ENCODE measurements at regions not wholly inside any gene's neighbourhood (a gene's known extent, or its start where the extent isn't known, plus 50 kb on each side); places are given as distances from the start of the nearest gene placed in this dataset.

DNA sequence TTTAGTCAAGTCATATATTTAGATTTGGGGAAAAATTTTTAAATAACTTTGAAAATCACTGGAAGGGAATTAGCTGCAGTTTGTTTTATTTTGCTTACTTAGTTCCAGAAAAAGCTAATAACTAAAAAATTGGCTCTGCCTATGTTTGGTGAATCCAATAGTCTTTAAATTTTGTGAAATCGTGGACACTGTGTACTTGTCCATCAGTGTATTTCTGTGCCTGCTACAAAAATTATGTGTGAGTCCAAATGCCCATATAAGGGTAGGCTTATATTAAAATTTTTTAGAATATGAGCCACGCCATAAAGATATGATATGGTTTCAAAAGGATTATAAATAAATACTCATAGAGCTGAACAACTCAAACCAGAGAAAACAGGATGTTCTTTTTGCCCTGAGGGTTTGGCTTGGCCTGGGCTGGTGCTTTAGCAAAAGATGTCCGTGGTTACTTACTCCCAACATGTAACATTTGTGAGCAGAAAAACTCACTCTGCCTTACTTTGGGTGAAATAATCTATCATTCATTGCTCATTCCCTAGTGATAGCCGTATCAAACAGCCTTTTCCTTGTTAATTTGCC is 133.2 kb upstream of the PRLR start:
- no peak for DNase-seq (ENCODE audit: low read depth)

- DNase-seq (ENCODE audit: low read depth): no peak
Observed at GRCh38 chr5:35362772-35363171, 132.5 kb upstream of the PRLR start.

GRCh38 chr5:35360671-35361070 is 130.4 kb upstream of the PRLR start:
- no peak for DNase-seq (ENCODE audit: low read depth)

DNA sequence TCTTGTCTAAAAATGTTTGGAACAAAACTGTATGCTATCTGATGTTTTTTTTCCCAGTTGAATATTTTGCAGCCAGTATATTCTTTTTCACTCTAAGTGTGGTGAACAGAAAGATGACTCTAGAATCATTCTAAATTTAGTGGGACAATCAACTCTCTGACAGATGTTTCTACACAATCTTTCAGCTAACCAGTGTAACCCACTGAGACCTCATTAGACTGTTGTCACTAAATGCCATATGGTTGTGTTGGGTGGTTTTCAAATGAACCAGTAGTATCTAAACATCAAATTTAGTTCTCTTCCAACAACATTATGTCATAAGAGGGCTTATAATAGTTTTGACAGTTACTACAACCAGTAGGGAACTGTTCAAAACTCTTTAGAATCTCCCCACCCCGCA is 129.6 kb upstream of the PRLR start:
- DNase-seq (ENCODE audit: low read depth): no peak

GRCh38 chr5:35357973-35358372 is 127.7 kb upstream of the PRLR start:
- no peak for DNase-seq (ENCODE audit: low read depth)

DNA sequence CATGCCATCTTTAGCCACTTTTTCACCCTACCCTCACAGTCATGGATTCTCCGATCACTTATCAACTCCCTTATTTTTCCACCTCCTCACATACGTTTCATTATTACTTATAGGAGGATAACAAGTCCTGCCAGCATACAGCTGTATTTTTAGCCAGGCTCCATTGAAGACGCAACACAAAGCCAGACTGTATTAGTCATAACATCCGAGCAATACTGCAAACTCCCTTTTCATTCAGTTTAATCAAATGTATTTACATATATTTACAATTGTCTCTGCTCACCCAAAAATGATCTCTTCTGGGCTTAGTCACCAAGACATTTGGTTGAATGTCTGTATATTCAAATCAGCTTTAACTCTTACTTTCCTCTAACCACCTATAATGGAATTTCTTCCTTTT is 126.4 kb upstream of the PRLR start:
- no peak for DNase-seq (ENCODE audit: low read depth)

GRCh38 chr5:35354751-35355150 is 124.5 kb upstream of the PRLR start:
- no peak for DNase-seq (ENCODE audit: low read depth)

DNA sequence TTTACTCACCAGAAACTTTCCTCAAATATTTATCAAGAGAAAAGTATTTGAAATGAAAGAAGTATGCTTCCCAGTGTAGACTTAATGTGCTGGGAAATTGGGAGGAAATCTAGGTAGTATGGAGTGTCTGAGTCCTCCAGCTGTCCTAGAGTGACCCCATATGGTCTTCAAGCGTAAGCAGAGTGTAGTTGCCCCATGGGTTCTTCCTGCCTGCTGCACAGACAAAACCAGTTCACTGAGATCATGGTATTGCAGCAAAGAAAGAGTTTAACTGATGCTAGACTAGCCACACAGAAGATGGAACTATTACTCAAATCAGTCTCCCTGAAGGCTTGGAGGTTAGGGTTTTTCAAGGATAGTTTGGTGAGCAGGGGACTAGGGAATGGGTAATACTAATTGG is 114.9 kb upstream of the PRLR start:
- DNase-seq (ENCODE audit: low read depth): no peak

GRCh38 chr5:35342664-35343063 is 112.4 kb upstream of the PRLR start:
- no peak for DNase-seq (ENCODE audit: low read depth)

DNA sequence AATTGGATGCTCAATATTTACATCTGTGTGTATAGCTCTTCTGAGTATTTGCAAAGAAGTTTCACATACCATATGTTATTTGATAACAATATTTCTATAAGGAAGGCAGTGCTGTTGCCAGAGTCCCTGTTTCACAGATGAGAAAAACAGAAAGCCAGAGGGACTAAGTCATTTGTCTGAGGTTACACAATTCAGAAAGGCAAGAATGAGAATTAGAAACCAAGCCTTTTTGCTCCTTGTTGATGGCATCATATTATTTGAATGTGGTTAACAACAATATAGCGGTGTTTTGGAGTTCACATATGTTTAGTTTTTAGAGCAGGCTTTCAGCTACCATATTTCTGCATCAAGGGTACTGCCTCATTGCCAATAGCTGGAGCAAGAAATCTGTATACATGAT is 110.9 kb upstream of the PRLR start:
- no peak for DNase-seq (ENCODE audit: low read depth)

DNA sequence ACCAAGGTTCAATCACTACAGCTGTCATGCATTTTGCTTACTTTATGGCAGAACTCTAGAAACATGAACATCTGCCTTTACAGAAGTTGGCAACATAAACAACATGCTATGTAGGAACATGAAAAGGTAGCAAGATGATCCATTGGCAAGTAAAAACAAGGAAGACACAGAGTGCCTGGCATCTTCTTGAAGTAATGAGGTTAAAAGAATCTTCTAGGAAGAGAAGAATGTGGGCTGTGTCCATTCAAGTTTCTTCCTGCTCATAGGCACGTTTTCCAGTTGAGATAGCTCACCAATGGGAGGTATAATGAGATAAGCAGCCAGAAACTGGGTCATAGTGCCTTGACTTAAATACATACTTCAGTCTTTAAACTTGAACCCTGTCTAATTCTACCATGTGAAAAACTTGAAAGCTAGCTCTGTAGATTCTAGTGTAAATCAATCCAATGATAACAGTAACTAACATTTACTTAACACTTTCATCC is 109.4 kb upstream of the PRLR start:
- no peak for DNase-seq (ENCODE audit: low read depth)

DNA sequence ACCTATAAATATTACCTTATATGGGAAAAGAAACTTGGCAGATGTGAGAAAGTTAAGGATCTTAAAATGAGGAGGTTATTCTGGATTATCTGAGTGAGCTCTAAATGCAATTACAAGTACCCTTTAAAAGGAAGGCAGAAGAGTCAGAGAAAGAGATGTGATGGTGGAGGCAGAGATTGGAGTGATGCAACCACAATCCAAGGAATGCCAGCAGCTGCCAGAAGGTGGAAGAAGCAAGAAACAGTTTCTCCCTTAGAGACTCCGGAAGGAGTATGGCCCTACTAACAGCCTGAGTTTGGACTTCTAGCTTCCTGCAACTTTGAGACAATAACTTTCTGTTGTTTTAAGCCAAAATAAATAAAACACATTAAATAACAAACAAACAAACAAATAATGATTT is 108.7 kb upstream of the PRLR start:
- no peak for DNase-seq (ENCODE audit: low read depth)

DNA sequence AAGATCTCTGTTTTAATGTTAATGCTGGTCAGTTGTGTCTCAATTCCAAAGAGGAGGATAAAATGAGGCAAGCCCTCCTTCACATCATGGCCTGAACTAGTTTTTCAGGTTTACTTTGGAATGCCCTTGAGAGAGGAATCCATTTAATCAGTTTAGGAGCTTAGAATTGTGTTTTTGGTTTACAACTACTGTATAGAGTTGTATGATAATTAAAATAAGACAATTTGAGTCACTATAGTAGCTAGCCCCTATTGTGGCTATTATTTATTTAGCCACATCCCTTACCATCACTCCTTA is 107.8 kb upstream of the PRLR start:
- DNase-seq (ENCODE audit: low read depth): no peak

- DNase-seq (ENCODE audit: low read depth): no peak
Observed at GRCh38 chr5:35337340-35338156, 107.3 kb upstream of the PRLR start.

GRCh38 chr5:35336230-35336629 is 105.9 kb upstream of the PRLR start:
- DNase-seq (ENCODE audit: low read depth): no peak

GRCh38 chr5:35335752-35336151 is 105.5 kb upstream of the PRLR start:
- no peak for DNase-seq (ENCODE audit: low read depth)

DNA sequence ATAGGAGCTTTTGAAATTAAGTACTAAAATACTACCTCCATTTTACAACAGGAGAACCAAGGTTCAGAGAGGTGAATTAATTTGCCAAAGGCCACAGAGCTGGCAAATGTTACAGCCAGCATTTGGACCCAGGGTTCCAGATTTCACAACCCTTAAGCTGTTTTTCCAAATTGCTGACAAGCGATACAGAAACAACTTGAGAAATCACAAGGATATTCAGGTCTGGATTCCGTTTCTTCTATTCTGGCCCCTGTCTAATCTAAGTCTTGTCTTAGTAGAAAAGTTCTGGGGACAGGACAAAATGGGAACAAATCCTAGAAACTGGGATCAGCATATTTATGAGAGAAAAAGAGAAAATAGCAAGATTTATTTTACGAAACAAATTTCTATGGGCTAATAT is 103.1 kb upstream of the PRLR start:
- DNase-seq (ENCODE audit: low read depth): no peak

- DNase-seq (ENCODE audit: low read depth): no peak
Observed at GRCh38 chr5:35331956-35332950, 102.0 kb upstream of the PRLR start.

DNA sequence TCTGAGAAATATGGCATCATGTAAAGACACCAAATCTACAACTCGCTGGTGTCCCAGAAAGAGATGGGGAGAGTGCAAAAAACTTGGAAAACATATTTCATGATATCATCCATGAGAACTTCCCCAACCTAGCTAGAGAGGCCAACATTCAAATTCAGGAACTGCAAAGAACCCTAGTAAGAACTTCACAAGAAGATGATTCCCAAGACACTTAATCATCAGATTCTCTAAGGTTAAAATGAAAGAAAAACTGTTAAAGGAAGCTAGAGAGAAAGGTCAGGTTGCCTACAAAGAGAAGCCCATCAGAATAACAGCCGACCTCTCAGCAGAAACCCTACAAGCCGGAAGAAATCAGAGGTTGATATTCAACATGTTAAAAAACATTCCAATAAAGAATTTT is 95.5 kb upstream of the PRLR start:
- DNase-seq (ENCODE audit: low read depth): no peak

GRCh38 chr5:35324679-35325078 is 94.4 kb upstream of the PRLR start:
- no peak for DNase-seq (ENCODE audit: low read depth)

- no peak for DNase-seq (ENCODE audit: low read depth)
Observed at GRCh38 chr5:35324201-35324600, 93.9 kb upstream of the PRLR start.

DNA sequence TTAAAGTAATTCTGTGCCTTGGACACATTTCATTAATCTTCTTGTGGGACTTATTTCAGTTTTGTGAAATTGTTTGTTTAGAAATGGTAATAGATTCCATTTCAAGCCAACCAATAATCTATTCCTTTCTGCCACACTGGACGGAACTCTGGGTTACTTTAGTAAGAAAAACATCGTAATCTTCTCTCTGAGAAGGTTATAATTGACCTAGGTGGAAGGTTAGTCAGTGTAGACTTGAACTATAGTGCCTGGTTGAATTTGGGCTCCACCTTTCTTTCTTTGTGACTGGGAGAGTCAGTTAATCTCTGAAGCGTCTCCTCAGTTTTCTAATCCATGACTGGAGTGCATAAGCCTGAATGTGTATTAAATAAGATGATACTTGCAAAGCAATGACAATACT is 89.7 kb upstream of the PRLR start:
- DNase-seq (ENCODE audit: low read depth): no peak
